Stimulated activated CD8-positive, alpha-beta memory T cell treated with anti-CD3 and anti-CD28 coated beads, Interleukin-4, amount 100 ng/mL, for 1 hour (primary cell): ENCODE measurements at regions not wholly inside any gene's neighbourhood (a gene's known extent, or its start where the extent isn't known, plus 50 kb on each side); places are given as distances from the start of the nearest gene placed in this dataset.
"Not testable (repeated sequence)": the region's sequence is repeated elsewhere in the genome, so short reads cannot be mapped to it uniquely, and the experiment has no call there.

Source experiments
- DNase-seq, 2 donors: peaks; one replicate each; pipeline ENCODE4 v3.0.0-alpha.2; 2020; ENCODE audit warnings: low read depth in 2 of 2, low spot score in 1 of 2

DNA sequence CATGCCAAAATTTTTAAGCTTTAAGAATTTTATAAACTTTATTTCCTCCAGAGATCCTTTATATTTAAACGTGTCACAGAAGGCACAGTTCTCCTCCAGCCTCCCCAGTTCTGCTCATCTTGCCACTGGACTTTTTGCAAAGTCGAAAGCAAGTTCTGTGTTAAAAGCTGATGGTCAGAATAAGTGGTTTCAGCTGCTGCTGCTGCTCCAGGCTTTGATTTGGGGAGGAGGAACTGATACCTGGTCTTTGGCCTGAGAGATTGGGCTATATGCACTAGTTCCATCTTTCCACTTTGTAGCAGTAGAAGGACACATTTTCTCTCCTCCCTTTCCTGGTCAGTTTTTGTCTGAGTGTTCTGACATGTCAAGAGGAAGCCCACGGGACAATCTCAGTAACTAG is 435.9 kb upstream of the PHF14 start:
- DNase-seq: no peak

DNA sequence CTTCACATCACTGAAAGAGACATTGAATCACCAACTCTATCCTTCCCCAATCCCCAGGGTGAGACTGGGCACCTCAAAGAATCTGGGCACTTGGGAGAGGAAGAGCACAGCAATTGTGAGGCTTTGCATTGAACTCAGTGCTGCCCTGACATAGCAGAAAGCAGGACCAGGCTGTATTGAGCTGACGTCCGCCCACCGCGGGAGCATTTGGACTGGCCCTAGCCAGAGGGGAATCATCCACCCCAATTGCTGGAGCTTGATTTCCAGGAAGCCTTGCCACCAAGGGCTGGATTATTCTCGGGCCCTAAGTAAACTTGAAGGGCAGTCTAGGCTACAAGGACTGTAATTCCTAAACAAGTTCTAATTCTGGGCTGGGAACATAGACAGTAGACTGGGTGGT is 416.3 kb upstream of the PHF14 start:
- no peak for DNase-seq

DNA sequence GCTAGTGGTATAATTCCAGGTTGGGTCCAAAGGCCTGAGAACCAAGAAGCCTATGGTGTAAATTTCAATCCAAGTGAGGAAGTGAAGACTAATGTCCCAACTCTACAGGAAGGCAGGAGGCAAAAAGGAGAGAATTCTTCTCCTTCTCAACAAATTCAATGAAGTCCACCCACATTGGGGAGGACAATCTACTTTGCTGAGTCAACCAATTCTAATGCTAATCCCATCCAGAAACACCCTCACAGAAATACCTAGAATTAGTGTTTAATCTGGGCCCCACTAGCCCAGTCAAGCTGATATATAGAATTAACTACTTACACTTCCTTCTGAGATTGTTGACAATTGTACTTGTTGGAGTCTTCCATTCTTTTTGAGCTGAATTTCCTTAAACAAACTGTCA is 413.2 kb upstream of the PHF14 start:
- no peak for DNase-seq

DNA sequence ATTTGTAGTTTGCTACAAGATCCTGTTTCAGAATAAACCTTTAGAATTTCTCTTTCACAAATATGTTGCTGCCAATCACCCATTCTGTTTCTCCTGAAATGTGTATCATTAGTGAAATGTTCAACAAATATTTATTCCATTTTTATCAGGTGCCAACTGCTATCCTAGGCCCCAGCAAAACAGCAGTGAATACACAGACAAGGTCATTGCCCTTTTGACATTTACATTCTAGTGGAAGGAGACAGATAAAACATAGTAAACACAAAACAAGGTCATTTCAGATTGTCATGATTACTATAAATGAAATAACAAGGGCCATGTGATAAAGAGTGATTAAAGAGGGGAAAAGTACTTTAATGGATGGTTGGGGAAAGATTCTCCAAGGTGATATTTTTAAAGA is 404.8 kb upstream of the PHF14 start:
- DNase-seq: no peak

DNA sequence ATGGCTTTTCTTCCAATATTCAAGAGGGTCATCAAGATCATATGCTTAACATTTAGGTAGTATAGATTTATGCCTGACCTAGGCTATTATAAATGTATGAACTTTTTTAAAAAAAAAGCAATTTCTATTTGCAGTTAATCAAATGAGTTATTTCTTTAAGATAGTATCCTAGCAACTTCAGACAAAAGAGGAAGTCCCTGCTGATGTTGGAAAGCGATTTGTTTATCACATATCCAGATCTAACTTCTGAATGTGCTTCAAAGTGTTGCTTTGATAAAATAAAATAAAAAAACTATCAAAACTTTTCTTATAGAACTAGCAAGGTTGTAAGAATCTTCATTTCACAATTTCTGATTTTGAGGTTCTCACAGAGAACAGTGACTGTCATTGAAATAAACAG is 401.9 kb upstream of the PHF14 start:
- DNase-seq: no peak

DNA sequence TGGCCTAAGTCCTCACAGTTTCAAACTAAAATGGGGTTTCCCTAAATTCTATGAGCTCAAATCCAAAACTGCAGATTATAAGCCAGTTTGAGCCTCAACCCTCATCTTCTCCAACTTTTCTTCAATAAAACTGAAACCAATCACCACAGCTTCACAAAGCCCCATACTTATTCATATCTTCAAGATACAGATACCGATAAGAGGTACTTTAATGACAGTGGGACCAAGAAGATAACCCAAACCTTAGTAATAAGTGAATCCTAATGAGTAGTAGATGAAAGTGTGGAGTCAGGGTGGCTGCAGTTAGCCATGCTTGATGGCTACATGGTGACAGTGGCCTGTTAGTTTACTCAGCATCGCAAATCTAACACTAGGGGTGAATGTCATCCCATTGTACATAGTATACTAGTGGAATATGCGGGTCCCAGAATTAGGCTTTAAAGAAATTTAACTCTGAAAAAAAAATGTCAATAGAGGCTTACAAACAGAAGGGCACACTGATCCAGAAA is 395.8 kb upstream of the PHF14 start:
- no peak for DNase-seq

DNA sequence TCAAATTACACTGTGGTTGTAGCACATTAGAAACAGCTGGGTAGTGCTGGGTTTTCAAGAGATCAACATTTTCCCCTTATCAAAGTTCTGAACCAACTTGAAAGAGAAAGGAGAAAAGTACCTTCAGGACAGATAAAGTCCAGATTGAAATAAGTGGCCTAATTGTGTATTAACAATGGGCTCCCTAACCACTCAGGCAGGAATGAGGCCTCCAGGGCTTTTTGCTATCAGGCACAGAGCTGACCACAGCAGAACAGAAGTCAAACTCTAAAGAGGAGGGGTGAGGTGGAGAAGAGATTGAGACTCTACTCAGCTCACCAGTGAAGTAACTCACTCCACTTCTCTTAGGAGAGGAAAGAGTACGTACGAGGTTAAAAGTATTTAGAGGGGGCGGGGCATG is 394.1 kb upstream of the PHF14 start:
- DNase-seq: no peak

DNA sequence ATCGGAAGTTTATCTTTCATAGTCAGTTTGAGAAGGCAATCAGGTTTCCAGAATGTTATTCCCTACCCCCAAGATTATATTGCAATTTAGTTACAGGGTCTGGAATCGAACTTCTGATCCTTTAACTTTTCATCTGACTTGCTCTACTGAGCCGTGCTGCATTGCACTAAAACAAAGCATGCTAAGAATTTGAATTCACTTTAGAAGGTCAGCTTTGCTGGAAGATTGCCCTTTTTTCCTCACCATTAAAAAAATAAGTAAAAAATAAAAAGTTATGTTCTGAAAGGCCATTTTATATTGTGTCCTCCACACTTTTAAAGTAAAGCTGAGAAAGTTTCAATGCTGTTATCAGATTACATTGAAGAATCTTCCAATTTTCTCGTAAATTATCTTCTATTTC is 388.8 kb upstream of the PHF14 start:
- DNase-seq: no peak

DNA sequence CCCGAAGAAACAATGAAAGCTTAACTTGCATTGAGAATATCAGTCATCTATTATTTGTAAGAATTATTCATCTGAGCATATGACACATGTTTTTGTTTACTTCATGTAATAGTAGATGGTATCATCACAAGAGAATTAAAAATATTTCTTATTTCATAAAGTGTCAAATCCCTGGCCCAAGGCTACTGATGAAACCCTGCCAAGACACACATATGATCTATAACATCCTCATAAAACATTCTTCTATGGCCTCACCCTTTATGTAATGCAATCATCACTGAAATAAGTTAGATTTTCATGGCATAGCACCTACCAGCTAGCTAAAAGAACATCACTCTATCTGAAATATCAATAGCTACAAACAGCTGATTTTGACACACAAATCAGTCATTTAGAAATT is 385.6 kb upstream of the PHF14 start:
- no peak for DNase-seq

DNA sequence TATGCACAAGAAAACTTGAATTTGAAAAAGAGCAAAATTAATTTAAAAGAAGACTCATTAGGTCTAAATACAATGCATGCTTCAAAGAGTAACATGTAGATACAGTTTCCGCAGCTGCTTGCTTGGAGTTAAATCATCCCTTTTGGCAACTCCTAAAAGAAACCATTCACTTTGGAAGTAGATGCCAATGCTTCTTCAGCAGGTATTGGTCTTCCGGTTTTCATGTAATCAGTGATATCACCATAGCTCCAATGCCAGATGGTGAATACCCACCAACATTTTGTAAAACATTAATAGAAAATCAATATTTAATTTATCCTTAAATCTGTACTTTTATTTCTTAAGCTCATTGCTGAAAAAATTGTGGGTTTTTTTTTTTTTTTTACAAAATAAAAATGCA is 381.1 kb upstream of the PHF14 start:
- DNase-seq: no peak

DNA sequence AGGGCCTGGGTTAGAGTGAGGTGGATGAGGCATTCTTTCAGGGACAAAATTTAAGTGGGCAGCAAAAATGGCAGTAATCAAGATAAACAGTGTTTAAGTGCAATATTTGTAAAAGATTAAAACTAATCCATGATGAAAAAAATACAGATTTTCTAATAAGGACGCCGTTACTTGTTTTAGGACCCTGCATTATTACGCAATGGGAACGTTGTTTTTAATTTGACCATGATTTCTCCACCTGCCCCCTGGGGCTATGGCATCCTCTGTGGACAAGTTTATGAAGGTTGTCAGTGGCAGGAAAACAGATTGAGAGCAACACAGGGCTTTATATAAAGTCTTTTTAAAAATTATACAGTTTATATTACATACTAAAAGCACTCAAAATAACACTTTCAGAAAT is 380.6 kb upstream of the PHF14 start:
- DNase-seq: no peak

DNA sequence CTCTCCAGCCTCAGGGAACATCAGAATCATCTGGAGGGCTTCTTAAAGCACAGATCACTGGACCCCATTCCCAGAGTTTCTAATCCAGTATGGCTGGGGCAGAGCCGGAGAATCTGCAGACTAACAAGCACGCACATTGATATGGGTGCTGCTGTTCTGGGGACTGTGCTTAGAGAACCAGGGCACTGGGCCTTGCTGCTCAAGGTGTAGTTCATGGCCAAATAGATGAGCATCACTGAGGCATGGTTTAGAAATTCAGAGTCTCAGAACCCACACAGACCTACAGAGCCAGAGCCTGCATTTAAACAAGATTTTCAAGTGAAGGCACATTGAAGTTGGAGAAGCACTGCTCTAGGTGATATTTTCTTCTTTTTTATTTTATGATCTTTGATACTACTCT is 376.8 kb upstream of the PHF14 start:
- DNase-seq: no peak

DNA sequence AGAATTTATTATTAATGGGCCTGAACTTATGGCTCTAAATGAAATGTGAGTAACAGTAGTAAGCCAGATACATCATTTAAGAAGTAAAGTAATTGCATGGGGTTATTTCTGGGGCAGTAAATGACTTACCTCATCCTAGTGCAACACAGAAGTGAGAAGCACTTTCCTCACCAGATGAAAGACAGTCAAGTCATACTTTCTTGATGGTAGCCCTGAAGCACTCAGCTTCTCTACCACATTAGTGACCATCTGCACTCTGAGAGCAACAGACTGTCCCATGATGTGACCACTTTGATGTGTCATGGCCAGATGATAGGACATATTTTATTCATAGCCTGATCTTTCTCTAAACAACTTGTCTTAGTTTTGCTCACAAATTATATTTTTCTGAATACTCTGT is 369.5 kb upstream of the PHF14 start:
- DNase-seq: no peak

DNA sequence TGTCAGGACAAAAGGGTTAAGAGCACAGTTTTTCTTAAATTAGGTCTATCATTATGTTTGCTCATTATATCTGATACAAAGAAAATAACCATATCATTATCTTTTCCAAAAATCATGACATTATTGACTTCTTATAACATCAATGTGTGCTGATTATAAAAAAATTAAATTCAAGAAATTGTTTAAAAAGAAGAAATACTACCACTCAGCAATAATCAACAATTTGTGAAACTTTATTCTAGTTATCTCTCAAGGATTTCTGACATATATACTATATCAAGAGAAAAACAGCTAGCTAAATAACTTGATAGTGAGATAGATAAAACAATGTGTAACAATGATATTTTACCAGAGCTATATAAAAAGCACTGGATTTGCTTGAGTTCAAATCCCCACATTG is 360.7 kb upstream of the PHF14 start:
- DNase-seq: no peak

DNA sequence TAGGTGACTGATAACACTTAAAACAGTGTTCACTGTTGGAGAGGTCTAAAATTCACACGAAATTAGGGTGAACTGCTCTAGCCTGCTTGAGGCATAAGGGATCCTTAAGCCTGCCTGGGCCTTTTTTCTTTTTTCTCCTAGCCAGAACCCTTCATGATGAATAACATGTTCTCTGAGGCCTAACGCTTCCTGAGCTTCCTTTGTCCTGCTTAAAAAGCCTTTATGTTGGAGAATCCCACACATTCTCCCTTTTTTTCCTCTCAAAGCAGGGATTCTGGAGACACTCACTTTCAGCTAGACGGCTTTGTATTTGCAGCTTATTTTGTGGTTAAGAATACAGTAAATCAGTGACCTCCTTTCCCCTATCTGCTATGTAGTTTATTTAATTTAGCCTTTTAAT is 354.7 kb upstream of the PHF14 start:
- DNase-seq: no peak

DNA sequence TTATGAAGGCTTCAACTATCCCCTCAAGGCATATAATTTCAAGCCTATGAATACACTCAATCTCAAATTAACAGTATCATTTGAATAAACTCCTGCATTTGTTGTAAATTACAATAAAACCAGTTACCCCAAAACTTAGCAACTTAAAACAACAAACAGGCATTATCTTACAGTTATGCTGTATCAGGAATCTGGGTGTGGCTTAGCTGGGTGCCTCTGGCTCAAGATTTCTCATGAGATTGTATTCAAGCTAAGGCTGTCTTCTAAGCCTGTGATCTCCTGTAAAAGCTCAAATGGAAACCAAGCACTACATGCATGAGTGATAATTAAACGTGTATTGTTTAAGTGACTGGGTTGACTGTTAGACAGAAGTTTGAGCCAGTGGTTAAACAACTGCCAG is 341.0 kb upstream of the PHF14 start:
- no peak for DNase-seq

DNA sequence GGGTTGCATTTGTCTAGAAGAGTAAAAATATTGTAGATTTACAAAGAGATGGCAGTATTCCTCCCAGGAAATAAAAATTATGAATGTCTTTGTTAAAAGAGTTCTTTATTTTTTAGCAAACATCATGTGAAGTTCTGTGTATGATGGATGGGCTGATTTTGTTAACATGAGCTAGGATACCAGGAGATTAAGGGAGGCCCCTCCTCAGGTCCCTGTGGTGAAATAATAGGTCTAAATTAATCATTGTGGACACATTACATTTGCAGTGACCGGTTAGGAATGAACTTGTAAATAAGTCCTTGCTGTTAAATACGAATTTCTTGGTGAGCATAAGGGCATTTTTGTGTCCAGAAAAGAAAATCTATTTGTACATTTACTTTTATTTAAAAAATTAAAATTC is 339.4 kb upstream of the PHF14 start:
- DNase-seq: no peak

DNA sequence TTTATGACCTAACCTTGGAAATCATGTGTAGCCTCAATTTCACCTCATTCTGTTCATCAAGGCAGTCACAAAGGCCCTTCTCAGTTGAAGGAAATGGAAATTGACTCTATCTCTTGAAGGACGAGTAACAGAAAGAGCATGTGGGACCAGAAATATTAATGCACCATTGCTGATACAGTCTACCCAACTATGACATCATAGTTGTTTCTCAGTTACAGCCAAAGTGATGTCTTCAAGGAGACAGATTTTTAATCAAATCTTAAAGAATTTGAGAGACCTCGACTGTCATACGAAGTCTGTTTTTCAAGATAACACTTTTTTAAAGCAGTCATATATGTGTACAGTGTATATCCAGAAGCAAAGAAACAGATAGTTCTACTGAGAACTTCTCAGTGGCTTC is 335.7 kb upstream of the PHF14 start:
- DNase-seq: no peak

DNA sequence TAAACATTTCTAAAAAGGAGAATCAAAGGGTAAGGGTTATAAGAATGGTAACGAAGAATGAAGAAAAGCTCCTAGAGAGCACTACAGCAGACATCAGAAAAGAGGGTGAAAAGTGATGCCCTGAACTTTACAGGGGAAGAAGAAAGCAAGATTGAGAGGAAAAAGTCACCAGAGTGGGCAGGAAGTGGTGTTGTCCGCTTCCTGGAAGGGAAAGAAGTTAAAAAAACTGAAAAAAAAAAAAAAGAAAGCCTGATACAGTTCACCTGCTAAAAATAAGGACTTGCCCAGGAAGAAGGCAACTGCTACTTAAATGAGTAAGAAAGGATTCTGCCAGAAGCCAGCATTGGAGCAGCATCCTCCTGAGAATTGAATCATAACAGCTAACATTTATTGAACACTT is 330.1 kb upstream of the PHF14 start:
- no peak for DNase-seq

DNA sequence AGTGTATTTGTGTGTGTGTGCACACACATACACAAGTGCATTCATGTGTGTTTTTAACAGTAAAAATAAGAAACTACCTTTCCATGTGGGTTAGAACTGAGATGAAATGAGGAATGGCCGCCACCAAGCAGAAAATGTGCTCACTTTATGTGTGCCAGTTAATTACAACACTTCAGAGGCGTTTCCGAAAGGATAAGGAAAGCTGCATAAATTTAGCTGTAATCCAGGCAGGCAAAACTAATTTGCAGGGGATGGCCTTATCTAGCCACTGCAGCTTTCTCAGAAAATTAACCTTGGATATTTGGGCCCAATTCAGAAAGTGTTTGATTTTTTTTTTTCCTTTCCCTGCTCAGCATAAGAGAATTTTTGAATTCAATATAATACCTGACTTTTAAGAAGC is 328.8 kb upstream of the PHF14 start:
- no peak for DNase-seq

DNA sequence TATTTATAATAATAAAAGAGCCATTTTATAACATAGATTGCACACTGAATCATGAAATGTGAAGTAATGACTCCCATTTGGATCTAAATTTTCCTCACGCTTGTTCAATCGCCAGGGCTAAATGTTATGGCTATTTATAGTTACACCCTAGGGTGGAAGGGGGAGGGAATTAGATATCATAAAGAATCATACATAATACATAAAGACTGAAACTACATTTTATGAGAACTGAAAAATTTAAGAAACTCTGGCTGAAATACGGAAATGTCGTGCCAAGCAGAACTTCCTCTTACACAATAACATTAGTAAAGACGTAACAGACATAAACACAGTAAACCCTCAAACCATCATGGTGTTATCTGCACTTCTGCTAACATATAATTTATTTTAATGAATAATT is 327.5 kb upstream of the PHF14 start:
- no peak for DNase-seq

DNA sequence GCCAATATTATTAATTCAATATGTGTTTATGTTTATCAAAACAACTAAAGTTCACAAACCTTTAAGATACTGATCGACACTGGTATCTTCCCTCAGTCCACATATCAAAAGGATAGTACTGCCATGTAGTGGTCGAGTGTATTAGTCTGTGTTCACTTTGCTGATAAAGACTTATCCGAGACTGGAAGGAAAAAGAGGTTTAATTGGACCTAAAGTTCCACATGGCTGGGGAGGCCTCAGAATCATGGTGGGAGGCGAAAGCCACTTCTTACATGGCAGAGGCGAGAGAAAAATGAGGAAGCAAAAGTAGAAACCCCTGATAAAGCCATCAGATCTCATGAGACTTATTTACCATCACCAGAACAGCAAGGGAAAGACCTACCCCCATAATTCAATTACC is 325.4 kb upstream of the PHF14 start:
- DNase-seq: no peak

DNA sequence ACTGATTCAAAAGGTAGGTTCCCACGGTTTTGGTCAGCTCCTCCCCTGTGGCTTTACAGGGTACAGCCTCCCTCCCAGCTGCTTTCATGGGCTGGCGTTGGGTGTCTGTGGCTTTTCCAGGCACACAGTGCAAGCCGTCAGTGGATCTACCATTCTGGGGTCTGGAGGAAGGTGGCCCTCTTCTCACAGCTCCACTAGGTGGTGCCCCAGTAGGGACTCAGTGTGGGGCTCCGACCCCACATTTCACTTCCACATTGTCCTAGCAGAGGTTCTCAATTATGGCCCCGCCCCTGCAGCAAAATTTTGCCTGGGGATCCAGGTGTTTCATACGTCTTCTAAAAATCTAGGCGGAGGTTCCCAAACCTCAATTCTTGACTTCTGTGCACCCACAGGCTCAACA is 324.6 kb upstream of the PHF14 start:
- not testable (repeated sequence) for DNase-seq

DNA sequence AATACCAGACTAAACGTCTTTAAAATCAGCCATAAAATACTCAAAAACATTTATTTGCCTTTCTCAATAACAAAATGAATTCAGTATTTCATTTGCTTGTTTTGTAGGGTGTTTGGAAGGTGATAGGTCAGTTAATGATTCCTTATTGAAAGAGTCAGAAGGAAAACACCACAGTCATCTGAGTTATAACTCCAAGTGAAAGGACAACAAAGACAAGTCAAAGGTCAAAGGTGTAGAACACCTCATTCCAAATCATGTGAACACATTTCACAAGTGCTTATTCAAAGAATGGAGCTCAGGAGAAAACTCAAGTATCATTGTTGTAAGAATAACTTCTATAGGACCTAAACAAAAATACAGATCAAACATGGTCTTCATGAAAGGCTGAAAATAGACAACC is 318.6 kb upstream of the PHF14 start:
- no peak for DNase-seq
